Suprapubic skin (tissue), 4 donors: ENCODE measurements at regions not wholly inside any gene's neighbourhood (a gene's known extent, or its start where the extent isn't known, plus 50 kb on each side); places are given as distances from the start of the nearest gene placed in this dataset.

Source experiments
- DNase-seq, 2 donors: peaks; one replicate each; pipeline ENCODE4 v3.0.0-alpha.2; 2019; ENCODE audit warnings: low spot score in 2 of 2
- H3K27ac ChIP-seq: fragments of 200-600 bp; sonication (generic); one replicate; pipeline ENCODE4 v1.5.1; 2019
- H3K27me3 ChIP-seq: fragments of 200-600 bp; sonication (generic); one replicate; pipeline ENCODE4 v1.5.1; 2019
- H3K36me3 ChIP-seq: fragments of 200-600 bp; sonication (generic); one replicate; pipeline ENCODE4 v1.5.1; 2019
- H3K4me1 ChIP-seq: fragments of 200-600 bp; sonication (generic); one replicate; pipeline ENCODE4 v1.5.1; 2019
- H3K4me3 ChIP-seq: fragments of 200-600 bp; sonication (generic); one replicate; pipeline ENCODE4 v1.5.1; 2019; ENCODE audit warnings: mild to moderate bottlenecking
- H3K9me3 ChIP-seq: fragments of 200-600 bp; sonication (generic); one replicate; pipeline ENCODE4 v1.5.1; 2019
- EP300 ChIP-seq: sonication (generic); formaldehyde crosslinking; IDR thresholded peaks from one replicate; pipeline ENCODE4 v1.6.1; 2017; ENCODE audit warnings: antibody characterized with exemption
- POLR2A ChIP-seq, 2 donors: fragments of 450-650 bp; IDR thresholded peaks; one replicate each; pipeline ENCODE4 v1.6.1; 2017; ENCODE audit warnings: antibody characterized with exemption in 2 of 2, mild to moderate bottlenecking in 2 of 2, moderate library complexity in 2 of 2
- POLR2AphosphoS5 ChIP-seq, 3 donors: sonication (generic); formaldehyde crosslinking; IDR thresholded peaks; one replicate each; pipeline ENCODE4 v1.6.1; 2017; ENCODE audit warnings: antibody characterized with exemption in 3 of 3
- WGBS: methylation state at CpG from one replicate; pipeline ENCODE4 v1.1.5; 2018; 5-methylcytosine and 5-hydroxymethylcytosine counted together
- TF ChIP-seq, protein P1 (sequence below), 2 donors: fragments of 200-600 bp in 1 of 2; fragments of 450-650 bp in 1 of 2; sonication (generic) in 1 of 2; IDR thresholded peaks; one replicate each; pipeline ENCODE4 v1.5.1; 2016 to 2019; ENCODE audit warnings: antibody characterized with exemption in 2 of 2, mild to moderate bottlenecking in 1 of 2, moderate library complexity in 1 of 2

- Histone ChIP-seq H3K36me3 (no peaks in the 10 kb centered on the region), H3K27me3 (peaks cover 56% of the 10 kb centered on the region), H3K9me3 (no peaks in the 10 kb centered on the region), H3K27ac (no peak overlapping the region), H3K4me1 (peaks cover 13% of the 10 kb centered on the region), H3K4me3 (no peak overlapping the region)
- DNase-seq = no peak
- TF ChIP-seq POLR2AphosphoS5 (IDR thresholded peaks at IDR 0.05) = no peak
- no peak for TF ChIP-seq POLR2A (IDR thresholded peaks at IDR 0.05)
- TF ChIP-seq, protein P1, sequence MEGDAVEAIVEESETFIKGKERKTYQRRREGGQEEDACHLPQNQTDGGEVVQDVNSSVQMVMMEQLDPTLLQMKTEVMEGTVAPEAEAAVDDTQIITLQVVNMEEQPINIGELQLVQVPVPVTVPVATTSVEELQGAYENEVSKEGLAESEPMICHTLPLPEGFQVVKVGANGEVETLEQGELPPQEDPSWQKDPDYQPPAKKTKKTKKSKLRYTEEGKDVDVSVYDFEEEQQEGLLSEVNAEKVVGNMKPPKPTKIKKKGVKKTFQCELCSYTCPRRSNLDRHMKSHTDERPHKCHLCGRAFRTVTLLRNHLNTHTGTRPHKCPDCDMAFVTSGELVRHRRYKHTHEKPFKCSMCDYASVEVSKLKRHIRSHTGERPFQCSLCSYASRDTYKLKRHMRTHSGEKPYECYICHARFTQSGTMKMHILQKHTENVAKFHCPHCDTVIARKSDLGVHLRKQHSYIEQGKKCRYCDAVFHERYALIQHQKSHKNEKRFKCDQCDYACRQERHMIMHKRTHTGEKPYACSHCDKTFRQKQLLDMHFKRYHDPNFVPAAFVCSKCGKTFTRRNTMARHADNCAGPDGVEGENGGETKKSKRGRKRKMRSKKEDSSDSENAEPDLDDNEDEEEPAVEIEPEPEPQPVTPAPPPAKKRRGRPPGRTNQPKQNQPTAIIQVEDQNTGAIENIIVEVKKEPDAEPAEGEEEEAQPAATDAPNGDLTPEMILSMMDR (IDR thresholded peaks at IDR 0.05) = no peak
- no peak for TF ChIP-seq EP300
- WGBS = 76% methylated on average over 6 of the region's 6 CpGs
These were observed 128.3 kb upstream of the PRMT8 start for GRCh38 chr12:3362737-3363136.

- no peak overlapping the region for H3K27ac ChIP-seq
- H3K27me3 ChIP-seq = peaks cover 59% of the 10 kb centered on the region
- H3K4me3 ChIP-seq = no peak overlapping the region
- peaks cover 13% of the 10 kb centered on the region for H3K4me1 ChIP-seq
- no peak for DNase-seq
- TF ChIP-seq POLR2AphosphoS5 (IDR thresholded peaks at IDR 0.05) (no peak), POLR2A (IDR thresholded peaks at IDR 0.05) (no peak), EP300 (no peak)
- TF ChIP-seq, protein P1 (IDR thresholded peaks at IDR 0.05) = no peak
- H3K36me3 ChIP-seq = no peaks in the 10 kb centered on the region
- 84% methylated on average over 9 of the region's 9 CpGs for WGBS
- H3K9me3 ChIP-seq = no peaks in the 10 kb centered on the region
These were observed 127.4 kb upstream of the PRMT8 start for GRCh38 chr12:3363608-3364007.

DNA sequence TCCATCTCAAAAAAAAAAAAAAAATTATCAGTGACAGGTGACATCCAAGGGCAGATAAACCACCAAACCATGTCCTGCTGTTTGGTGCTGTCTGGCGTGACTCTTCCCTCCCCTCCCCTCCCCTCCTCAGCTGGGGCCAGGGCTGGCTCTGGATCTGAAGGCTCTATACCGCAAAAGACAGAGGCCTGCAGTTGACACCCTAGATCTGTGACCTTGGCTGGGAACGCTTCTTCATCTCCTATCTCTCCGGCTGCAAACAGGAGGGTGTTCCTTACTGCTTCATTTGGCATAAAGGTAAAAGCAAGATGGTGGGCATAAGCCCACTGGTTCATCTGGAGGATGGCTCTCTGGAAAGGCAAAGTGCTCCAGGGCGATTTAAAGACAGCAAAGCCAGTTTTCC is 126.8 kb upstream of the PRMT8 start:
- TF ChIP-seq POLR2A (IDR thresholded peaks at IDR 0.05) (no peak), POLR2AphosphoS5 (IDR thresholded peaks at IDR 0.05) (no peak), EP300 (no peak)
- TF ChIP-seq, protein P1 (IDR thresholded peaks at IDR 0.05) = no peak
- Histone ChIP-seq H3K27me3 (peaks cover 59% of the 10 kb centered on the region), H3K36me3 (no peaks in the 10 kb centered on the region), H3K4me1 (peaks cover 13% of the 10 kb centered on the region), H3K4me3 (no peak overlapping the region), H3K27ac (no peak overlapping the region), H3K9me3 (no peaks in the 10 kb centered on the region)
- no peak for DNase-seq
- 76% methylated on average over 5 of the region's 5 CpGs for WGBS

DNA sequence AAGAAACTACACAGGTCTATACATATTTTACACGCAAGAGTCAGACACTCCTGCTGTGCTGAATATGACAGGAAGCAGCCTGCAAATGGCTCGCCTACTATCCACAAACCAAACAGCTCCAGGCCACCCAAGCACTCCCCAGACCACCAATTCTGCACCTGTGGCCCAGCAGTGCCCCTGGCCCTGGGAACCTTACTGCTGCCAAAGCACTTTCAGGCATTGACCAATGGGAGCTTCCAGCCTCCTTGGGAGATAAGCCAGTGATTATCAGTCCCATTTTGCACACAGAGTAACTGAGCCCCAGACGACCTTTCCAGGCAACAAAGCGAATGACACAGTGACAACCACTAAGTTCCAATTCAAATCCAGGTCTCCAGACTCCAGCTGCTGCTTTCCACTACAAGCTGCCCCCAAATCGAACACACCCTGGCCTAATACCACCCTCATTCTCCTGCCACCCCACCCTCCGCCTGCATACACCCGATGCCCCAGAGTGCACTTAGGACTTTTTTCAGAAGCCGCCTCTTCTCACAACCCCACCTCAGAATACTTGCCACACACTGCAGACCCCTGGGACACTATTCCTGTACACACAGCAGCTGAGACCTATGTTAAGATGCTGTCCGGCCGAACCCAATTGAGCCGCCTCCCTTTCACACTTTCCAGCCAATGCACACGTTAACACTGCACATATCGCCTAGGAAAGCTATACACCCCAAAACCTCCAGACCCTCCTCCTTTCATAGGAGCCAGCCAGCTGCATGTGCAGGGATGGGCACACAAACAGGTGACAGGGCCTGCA is 126.1 kb upstream of the PRMT8 start:
- 75% methylated on average over 13 of the region's 13 CpGs for WGBS
- H3K4me1 ChIP-seq = peaks cover 13% of the 10 kb centered on the region
- peaks cover 59% of the 10 kb centered on the region for H3K27me3 ChIP-seq
- TF ChIP-seq POLR2AphosphoS5 (IDR thresholded peaks at IDR 0.05) = no peak
- TF ChIP-seq, protein P1 (IDR thresholded peaks at IDR 0.05) = no peak
- no peak for TF ChIP-seq POLR2A (IDR thresholded peaks at IDR 0.05)
- TF ChIP-seq EP300 = no peak
- no peaks in the 10 kb centered on the region for H3K9me3 ChIP-seq
- H3K36me3 ChIP-seq = no peaks in the 10 kb centered on the region
- no peak overlapping the region for H3K4me3 ChIP-seq
- no peak overlapping the region for H3K27ac ChIP-seq
- DNase-seq = no peak

GRCh38 chr12:3365463-3366411 is 125.3 kb upstream of the PRMT8 start:
- TF ChIP-seq POLR2AphosphoS5 (IDR thresholded peaks at IDR 0.05) (no peak), EP300 (no peak), POLR2A (IDR thresholded peaks at IDR 0.05) (no peak)
- TF ChIP-seq, protein P1 (IDR thresholded peaks at IDR 0.05) = no peak
- H3K36me3 ChIP-seq = no peaks in the 10 kb centered on the region
- H3K27me3 ChIP-seq = peaks cover 59% of the 10 kb centered on the region
- H3K27ac ChIP-seq = no peak overlapping the region
- WGBS = 27% methylated on average over 8 of the region's 87 CpGs
- H3K4me3 ChIP-seq = peak overlapping the region; percentile 50
- H3K4me1 ChIP-seq = peaks cover 13% of the 10 kb centered on the region
- no peak for DNase-seq
- no peaks in the 10 kb centered on the region for H3K9me3 ChIP-seq
